Lung (tissue), 11 donors: ENCODE measurements at regions not wholly inside any gene's neighbourhood (a gene's known extent, or its start where the extent isn't known, plus 50 kb on each side); places are given as distances from the start of the nearest gene placed in this dataset.

ENCODE experiments used
- ATAC-seq: fragments of 200-7000 bp; cut with Tn5 transposase; one replicate; pipeline ENCODE4 v1.9.1; 2020; ENCODE audit warnings: moderate number of reproducible peaks; ENCODE audit not compliant: insufficient read depth, low FRiP score
- DNase-seq, 3 donors: peaks; one replicate each; pipeline ENCODE4 v3.0.0-alpha.2; 2013 to 2017
- H3K27ac ChIP-seq, 2 donors: one replicate each; pipeline ENCODE4 v1.5.1; 2013; ENCODE audit warnings: mild to moderate bottlenecking in 2 of 2, moderate library complexity in 2 of 2, control low read depth in 1 of 2, inconsistent platforms in 1 of 2, low read depth in 1 of 2, low read length in 1 of 2
- H3K27me3 ChIP-seq, 3 donors: one replicate each; pipeline ENCODE4 v1.5.1; 2013; ENCODE audit warnings: low read length in 2 of 3; ENCODE audit not compliant: control insufficient read depth in 3 of 3, insufficient read depth in 3 of 3
- H3K36me3 ChIP-seq, 4 donors: one replicate each; pipeline ENCODE4 v1.5.1; 2013; ENCODE audit warnings: low read length in 4 of 4, mild to moderate bottlenecking in 1 of 4, moderate library complexity in 1 of 4; ENCODE audit not compliant: control insufficient read depth in 4 of 4, insufficient read depth in 4 of 4
- H3K4me1 ChIP-seq, 5 donors: one replicate each; pipeline ENCODE4 v1.5.1; 2013; ENCODE audit warnings: low read length in 5 of 5, mild to moderate bottlenecking in 2 of 5, moderate library complexity in 1 of 5; ENCODE audit not compliant: control insufficient read depth in 5 of 5, insufficient read depth in 5 of 5
- H3K4me3 ChIP-seq: one replicate; pipeline ENCODE4 v1.5.1; 2013; ENCODE audit warnings: mild to moderate bottlenecking, control low read depth, moderate library complexity
- H3K9ac ChIP-seq, 2 donors: one replicate each; pipeline ENCODE4 v1.5.1; 2013; ENCODE audit warnings: low read length in 2 of 2, control low read depth in 1 of 2; ENCODE audit not compliant: insufficient read depth in 1 of 2
- H3K9me3 ChIP-seq, 4 donors: one replicate each; pipeline ENCODE4 v1.5.1; 2013; ENCODE audit warnings: low read length in 3 of 4, mild to moderate bottlenecking in 1 of 4, moderate library complexity in 1 of 4; ENCODE audit not compliant: control insufficient read depth in 4 of 4, insufficient read depth in 3 of 4
- WGBS, 2 donors: extraction: QIAGEN DNeasy Blood & Tissue Kit; methylation state at CpG; one replicate each; pipeline ENCODE4 v1.1.7; 2013; 5-methylcytosine and 5-hydroxymethylcytosine counted together
- TF ChIP-seq, protein P1 (sequence below): IDR thresholded peaks from 2 replicates; pipeline ENCODE4 v1.5.1; 2012; ENCODE audit warnings: mild to moderate bottlenecking; ENCODE audit errors: control extremely low read depth, extremely low read depth
- donor health status: control.
- donor health status: control.
- donor health status: Bipolar disorder and iron deficiency.
- donor health status: healthy.
- donor health status: DM: yes; HTN: yes; CAD: no.

DNA sequence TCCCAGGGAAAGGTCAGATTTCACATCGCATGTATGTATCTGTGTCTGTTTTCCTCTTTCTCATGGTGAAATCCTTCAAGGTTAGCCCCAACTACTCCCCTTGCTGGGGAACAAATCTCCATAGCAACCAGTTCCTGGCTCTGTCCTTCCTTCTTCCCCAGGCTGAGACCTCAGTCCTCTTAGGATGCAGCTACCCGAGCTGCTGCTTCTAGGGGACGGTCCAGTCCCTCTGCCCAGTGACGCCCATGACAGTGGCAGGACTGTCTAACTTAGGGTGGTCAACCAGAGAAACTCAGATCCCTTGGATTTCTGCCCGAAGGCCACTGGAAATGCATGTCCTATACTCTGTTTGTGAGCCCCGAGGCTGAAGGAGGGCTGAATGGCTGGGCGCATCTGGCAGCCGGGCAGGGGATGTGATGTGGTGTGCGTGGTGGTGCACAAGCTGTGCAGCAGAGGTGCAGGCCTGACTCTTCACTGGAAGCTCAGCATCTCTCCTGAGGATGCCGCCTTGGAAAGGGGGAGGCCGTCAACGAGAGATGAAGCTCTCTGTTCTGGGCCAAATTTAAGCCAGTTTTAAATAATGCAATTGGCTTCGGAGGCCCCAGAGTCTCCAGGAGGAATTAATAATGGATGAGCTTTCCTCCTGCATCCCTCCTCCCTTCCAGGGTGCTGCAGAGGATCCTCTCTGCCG is 118.7 kb upstream of the B3GAT1 start:
- no peak overlapping the region for H3K27ac ChIP-seq
- no peaks in the 10 kb centered on the region for H3K36me3 ChIP-seq
- no peaks in the 10 kb centered on the region for H3K27me3 ChIP-seq
- H3K4me3 ChIP-seq: no peak overlapping the region
- H3K4me1 ChIP-seq: no peaks in the 10 kb centered on the region
- ATAC-seq (no peak), DNase-seq (peak in 1 of 3 donors; percentile 4)
- no peak overlapping the region for H3K9ac ChIP-seq
- H3K9me3 ChIP-seq: peaks cover 0 to 2% (median 0%) of the 10 kb centered on the region in 4 donors
- 87 to 91% methylated on average over 14 of the region's 14 CpGs for WGBS, 2 donors
- TF ChIP-seq, protein P1, sequence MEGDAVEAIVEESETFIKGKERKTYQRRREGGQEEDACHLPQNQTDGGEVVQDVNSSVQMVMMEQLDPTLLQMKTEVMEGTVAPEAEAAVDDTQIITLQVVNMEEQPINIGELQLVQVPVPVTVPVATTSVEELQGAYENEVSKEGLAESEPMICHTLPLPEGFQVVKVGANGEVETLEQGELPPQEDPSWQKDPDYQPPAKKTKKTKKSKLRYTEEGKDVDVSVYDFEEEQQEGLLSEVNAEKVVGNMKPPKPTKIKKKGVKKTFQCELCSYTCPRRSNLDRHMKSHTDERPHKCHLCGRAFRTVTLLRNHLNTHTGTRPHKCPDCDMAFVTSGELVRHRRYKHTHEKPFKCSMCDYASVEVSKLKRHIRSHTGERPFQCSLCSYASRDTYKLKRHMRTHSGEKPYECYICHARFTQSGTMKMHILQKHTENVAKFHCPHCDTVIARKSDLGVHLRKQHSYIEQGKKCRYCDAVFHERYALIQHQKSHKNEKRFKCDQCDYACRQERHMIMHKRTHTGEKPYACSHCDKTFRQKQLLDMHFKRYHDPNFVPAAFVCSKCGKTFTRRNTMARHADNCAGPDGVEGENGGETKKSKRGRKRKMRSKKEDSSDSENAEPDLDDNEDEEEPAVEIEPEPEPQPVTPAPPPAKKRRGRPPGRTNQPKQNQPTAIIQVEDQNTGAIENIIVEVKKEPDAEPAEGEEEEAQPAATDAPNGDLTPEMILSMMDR: no peak

DNA sequence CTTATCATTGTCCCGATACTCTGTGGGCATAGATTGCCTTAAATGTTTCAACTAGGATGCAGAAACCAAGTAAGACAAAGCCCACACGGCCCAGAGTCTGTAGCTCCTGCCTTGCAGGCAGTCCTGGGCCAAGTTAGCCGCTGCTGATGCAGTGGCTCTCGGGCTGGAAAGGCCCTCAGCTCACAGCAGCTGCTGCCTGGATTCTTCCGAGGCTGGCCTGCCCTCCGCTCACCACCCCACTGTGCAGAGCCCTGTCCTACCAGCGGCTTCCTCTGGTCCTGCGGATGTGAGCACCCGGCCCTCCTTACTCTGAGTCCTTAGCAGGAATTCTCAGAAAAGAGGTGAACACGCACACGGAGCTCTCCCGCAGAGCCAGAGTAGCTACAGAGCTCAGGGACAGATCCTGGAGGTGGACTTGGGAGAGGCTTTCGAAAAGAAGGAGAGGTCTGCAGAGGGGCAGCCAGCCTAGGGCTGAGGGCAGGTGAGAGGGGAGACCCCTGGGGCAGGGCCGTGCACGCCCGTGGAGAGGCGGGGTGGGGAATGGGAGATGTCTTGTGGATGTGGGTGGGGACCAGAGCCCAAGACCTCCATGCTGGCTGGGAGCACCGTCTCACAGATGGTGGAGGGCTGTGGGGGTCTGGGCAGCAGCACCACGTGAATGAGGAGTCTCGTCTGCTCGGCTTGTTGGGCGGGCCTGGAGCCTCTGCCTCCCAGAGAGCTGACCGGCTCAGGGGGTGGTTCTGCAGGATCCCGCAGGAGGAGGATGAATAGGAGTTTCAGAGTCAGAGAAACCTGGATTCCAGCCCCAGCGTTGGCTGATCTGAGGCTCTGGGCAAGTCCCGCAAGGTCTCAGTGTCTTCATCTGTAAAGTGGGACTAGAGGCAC is 117.4 kb upstream of the B3GAT1 start:
- Histone ChIP-seq H3K36me3 (no peaks in the 10 kb centered on the region), H3K9me3 (peaks cover 0 to 2% (median 0%) of the 10 kb centered on the region in 4 donors), H3K4me3 (no peak overlapping the region), H3K9ac (no peak overlapping the region), H3K27ac (no peak overlapping the region), H3K4me1 (no peaks in the 10 kb centered on the region), H3K27me3 (no peaks in the 10 kb centered on the region)
- ATAC-seq: no peak
- peak in 1 of 3 donors; percentile 8 for DNase-seq
- WGBS, 2 donors: 77 to 90% methylated on average over 26 of the region's 26 CpGs
- TF ChIP-seq, protein P1: no peak

DNA sequence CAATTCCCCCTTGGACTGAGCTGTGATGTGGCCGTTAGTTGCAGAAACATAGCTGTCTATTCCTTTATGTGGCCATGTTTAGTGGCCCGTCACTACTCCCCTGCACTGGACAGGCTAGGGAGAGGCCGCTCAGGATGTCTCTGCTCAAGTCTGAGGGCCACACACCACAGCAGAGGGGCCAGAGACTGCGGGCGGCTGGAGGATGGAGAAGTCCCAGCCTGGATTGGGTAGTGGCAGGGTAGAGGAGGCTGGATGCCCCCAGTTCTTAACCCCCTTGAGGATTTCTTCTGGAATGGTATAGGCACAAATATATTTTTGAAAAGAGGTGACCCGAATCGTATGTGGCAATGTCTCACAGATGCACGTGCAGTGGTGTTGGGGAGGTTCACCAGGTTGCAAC is 116.4 kb upstream of the B3GAT1 start:
- ATAC-seq: no peak
- H3K27me3 ChIP-seq: no peaks in the 10 kb centered on the region
- 91 to 97% methylated on average over 8 of the region's 8 CpGs for WGBS, 2 donors
- no peak for DNase-seq
- H3K36me3 ChIP-seq: no peaks in the 10 kb centered on the region
- no peak overlapping the region for H3K27ac ChIP-seq
- TF ChIP-seq, protein P1: no peak
- H3K9me3 ChIP-seq: peaks cover 0 to under 1% (median 0%) of the 10 kb centered on the region in 4 donors
- H3K4me3 ChIP-seq: no peak overlapping the region
- H3K4me1 ChIP-seq: no peaks in the 10 kb centered on the region
- H3K9ac ChIP-seq: no peak overlapping the region
